Cardiac fibroblast (primary cell): ENCODE measurements at regions not wholly inside any gene's neighbourhood (a gene's known extent, or its start where the extent isn't known, plus 50 kb on each side); places are given as distances from the start of the nearest gene placed in this dataset.
"Not testable (repeated sequence)": the region's sequence is repeated elsewhere in the genome, so short reads cannot be mapped to it uniquely, and the experiment has no call there.

Experiments
- DNase-seq, 2 donors: peaks; one replicate each; pipeline versions ENCODE4 v3.0.0 to v3.0.0-alpha.2; 2010; ENCODE audit warnings: low read depth in 2 of 2
- H3K4me3 ChIP-seq, 2 donors: replicated peaks in 1 of 2; 1 replicate in 1 of 2; 2 replicates in 1 of 2; pipeline ENCODE4 v1.5.1; 2011; ENCODE audit warnings: low read depth in 2 of 2, low read length in 2 of 2, mild to moderate bottlenecking in 2 of 2, moderate library complexity in 1 of 2
- CTCF ChIP-seq: IDR thresholded peaks from one replicate; pipeline ENCODE4 v1.5.1; 2011; ENCODE audit warnings: low read depth, mild to moderate bottlenecking, low read length, inconsistent platforms

- no peak for DNase-seq
- no peak overlapping the region for H3K4me3 ChIP-seq
- TF ChIP-seq CTCF: no peak
These were observed 57.5 kb upstream of the TAMM41 start for GRCh38 chr3:11904157-11904556.

GRCh38 chr3:11906407-11906806 is 59.7 kb upstream of the TAMM41 start:
- no peak for TF ChIP-seq CTCF
- no peak for DNase-seq
- no peak overlapping the region for H3K4me3 ChIP-seq

- no peak for TF ChIP-seq CTCF
- no peak for DNase-seq
- no peak overlapping the region for H3K4me3 ChIP-seq
These were observed 61.3 kb upstream of the TAMM41 start for GRCh38 chr3:11907667-11908660.

GRCh38 chr3:11908981-11909698 is 62.5 kb upstream of the TAMM41 start:
- no peak for TF ChIP-seq CTCF
- no peak overlapping the region for H3K4me3 ChIP-seq
- no peak for DNase-seq

- no peak for TF ChIP-seq CTCF
- no peak overlapping the region for H3K4me3 ChIP-seq
- no peak for DNase-seq
These were observed 63.0 kb upstream of the TAMM41 start for GRCh38 chr3:11909726-11910125.

- H3K4me3 ChIP-seq, DNase-seq: not testable (repeated sequence)
These were observed 63.7 kb upstream of the TAMM41 start for GRCh38 chr3:11910216-11910930.

GRCh38 chr3:11910971-11911531 is 64.4 kb upstream of the TAMM41 start:
- DNase-seq: no peak
- H3K4me3 ChIP-seq: no peak overlapping the region
- TF ChIP-seq CTCF: no peak

GRCh38 chr3:11911887-11912286 is 65.2 kb upstream of the TAMM41 start:
- DNase-seq, H3K4me3 ChIP-seq: not testable (repeated sequence)
